A673 (cell line): ENCODE measurements at regions not wholly inside any gene's neighbourhood (a gene's known extent, or its start where the extent isn't known, plus 50 kb on each side); places are given as distances from the start of the nearest gene placed in this dataset.

Source experiments
- BruUV-seq: library from RNA; stranded (reverse); fragments of 400-500 nt; replicated peaks from 2 replicates; lab custom pipeline; 2021; lab: Mats Ljungman, UMichigan
- CTCF ChIA-PET: fragments of 300-600 bp; sonication (Branson Sonifier 250); formaldehyde crosslinking; loops from one replicate; lab custom pipeline; 2022; ENCODE audit warnings: antibody characterized with exemption; lab: Charles Lee
- POLR2A ChIA-PET: fragments of 300-600 bp; sonication (Branson Sonifier 250); formaldehyde crosslinking; loops from one replicate; lab custom pipeline; 2022; ENCODE audit warnings: antibody characterized with exemption; ENCODE audit not compliant: low non-redundant PET; lab: Charles Lee
- DNase-seq: peaks from one replicate; pipeline ENCODE4 v3.0.0-alpha.2; 2015; ENCODE audit warnings: low spot score
- H3K27ac ChIP-seq: fragments of 200-600 bp; sonication (generic); 2 replicates; pipeline ENCODE4 v1.5.1; 2016; ENCODE audit warnings: mixed run types, low read depth, mild to moderate bottlenecking, mixed read lengths, antibody characterized with exemption, low read length; ENCODE audit not compliant: poor library complexity, severe bottlenecking
- H3K27me3 ChIP-seq: fragments of 200-600 bp; sonication (generic); replicated peaks from 2 replicates; pipeline ENCODE4 v1.6.1; 2017; ENCODE audit warnings: mixed run types, low read depth, mild to moderate bottlenecking, mixed read lengths, antibody characterized with exemption, low read length; ENCODE audit not compliant: insufficient read depth, poor library complexity
- H3K36me3 ChIP-seq: fragments of 200-600 bp; sonication (generic); 2 replicates; pipeline ENCODE4 v1.6.1; 2016; ENCODE audit warnings: mixed run types, mild to moderate bottlenecking, mixed read lengths, antibody characterized with exemption, low read length; ENCODE audit not compliant: insufficient read depth, poor library complexity, severe bottlenecking
- H3K4me1 ChIP-seq: fragments of 200-600 bp; sonication (generic); 2 replicates; pipeline ENCODE4 v1.6.1; 2017; ENCODE audit warnings: mixed run types, mild to moderate bottlenecking, mixed read lengths, antibody characterized with exemption, low read length; ENCODE audit not compliant: insufficient read depth, poor library complexity, severe bottlenecking
- H3K4me3 ChIP-seq: fragments of 200-600 bp; sonication (generic); 2 replicates; pipeline ENCODE4 v1.5.1; 2016; ENCODE audit warnings: low read depth, mixed run types, mild to moderate bottlenecking, mixed read lengths, low read length; ENCODE audit not compliant: poor library complexity, severe bottlenecking
- H3K9me3 ChIP-seq: fragments of 200-600 bp; sonication (generic); 2 replicates; pipeline ENCODE4 v1.6.1; 2016; ENCODE audit warnings: mixed run types, low read depth, mild to moderate bottlenecking, mixed read lengths, antibody characterized with exemption, low read length; ENCODE audit not compliant: poor library complexity, severe bottlenecking
- EZH2 ChIP-seq: fragments of 200-600 bp; sonication (generic); IDR thresholded peaks from 2 replicates; pipeline ENCODE4 v1.6.1; 2017; ENCODE audit warnings: borderline replicate concordance, low read depth, mild to moderate bottlenecking, mixed read lengths, antibody characterized with exemption, low read length; ENCODE audit not compliant: poor library complexity, severe bottlenecking
- intact Hi-C: fragments of 100-400 bp; cut with micrococcal nuclease; formaldehyde crosslinking; loops from one replicate; pipeline ENCODE4 v1.10.0; 2022; ENCODE audit not compliant: unreplicated experiment
- TF ChIP-seq, protein P1 (sequence below): fragments of 300-800, 200-600 bp; sonication (generic); conservative IDR thresholded peaks from 2 replicates; pipeline ENCODE4 v1.5.1; 2017; ENCODE audit warnings: low read depth, mild to moderate bottlenecking, antibody characterized with exemption, low read length, moderate library complexity, mixed read lengths

DNA sequence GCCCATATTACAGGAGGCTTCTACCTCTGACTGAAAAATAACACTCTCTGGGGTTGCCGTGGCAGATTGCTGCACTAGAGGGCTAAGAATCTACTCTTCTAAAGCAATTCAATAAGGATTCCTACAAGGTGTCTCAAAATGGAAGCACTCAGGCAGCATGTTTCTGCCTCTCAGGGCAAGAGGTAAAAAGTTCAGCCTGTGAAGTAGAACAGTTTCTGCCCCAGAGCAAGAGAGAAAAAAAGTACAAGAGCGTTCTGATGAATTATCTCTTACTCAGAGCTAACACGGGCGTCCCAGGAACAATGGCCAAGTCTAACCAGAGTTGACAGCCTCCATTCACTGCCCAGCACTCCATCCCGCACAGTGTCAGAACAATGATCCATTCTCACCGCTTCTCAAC lies 71.3 kb upstream of the TES start:
- intact Hi-C loops = loop anchor here (2.0 kb wide), 1 partner anchor 34 kb away; no protein-coding TSS in a partner anchor
- no peaks in the 10 kb centered on the region for H3K9me3 ChIP-seq
- TF ChIP-seq, protein P1, sequence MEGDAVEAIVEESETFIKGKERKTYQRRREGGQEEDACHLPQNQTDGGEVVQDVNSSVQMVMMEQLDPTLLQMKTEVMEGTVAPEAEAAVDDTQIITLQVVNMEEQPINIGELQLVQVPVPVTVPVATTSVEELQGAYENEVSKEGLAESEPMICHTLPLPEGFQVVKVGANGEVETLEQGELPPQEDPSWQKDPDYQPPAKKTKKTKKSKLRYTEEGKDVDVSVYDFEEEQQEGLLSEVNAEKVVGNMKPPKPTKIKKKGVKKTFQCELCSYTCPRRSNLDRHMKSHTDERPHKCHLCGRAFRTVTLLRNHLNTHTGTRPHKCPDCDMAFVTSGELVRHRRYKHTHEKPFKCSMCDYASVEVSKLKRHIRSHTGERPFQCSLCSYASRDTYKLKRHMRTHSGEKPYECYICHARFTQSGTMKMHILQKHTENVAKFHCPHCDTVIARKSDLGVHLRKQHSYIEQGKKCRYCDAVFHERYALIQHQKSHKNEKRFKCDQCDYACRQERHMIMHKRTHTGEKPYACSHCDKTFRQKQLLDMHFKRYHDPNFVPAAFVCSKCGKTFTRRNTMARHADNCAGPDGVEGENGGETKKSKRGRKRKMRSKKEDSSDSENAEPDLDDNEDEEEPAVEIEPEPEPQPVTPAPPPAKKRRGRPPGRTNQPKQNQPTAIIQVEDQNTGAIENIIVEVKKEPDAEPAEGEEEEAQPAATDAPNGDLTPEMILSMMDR = no peak
- no peak for TF ChIP-seq EZH2
- H3K4me3 ChIP-seq = no peak overlapping the region
- no peak for DNase-seq
- POLR2A ChIA-PET = no interaction called here
- H3K4me1 ChIP-seq = peaks cover 9% of the 10 kb centered on the region
- no peaks in the 10 kb centered on the region for H3K27me3 ChIP-seq
- no peak overlapping the region for H3K27ac ChIP-seq
- H3K36me3 ChIP-seq = no peaks in the 10 kb centered on the region
- no TSS peak for BruUV-seq
- CTCF ChIA-PET = interaction anchor here (0.7 kb wide), 1 partner anchor 103 kb away, joined by 6 read pairs; no protein-coding TSS in a partner anchor

DNA sequence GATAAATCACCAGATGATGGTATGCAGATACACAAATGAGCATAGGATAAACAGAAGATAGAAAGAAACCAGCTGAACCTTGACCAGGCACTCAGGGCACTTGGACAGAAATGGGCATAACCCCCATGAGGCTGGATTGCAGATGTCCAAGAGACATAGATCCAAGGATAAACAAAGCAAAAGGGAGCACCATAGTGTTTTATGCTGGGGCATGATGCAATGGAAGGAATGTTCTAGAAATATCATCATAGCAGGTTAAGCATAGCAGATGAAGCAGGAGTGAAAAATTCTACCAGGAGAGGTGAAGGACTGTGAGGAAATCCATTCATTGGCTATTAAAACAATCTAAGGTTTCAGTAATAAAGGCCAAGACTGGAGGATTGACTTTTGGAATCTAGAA lies 70.5 kb upstream of the TES start:
- H3K4me1 ChIP-seq = peaks cover 9% of the 10 kb centered on the region
- no peaks in the 10 kb centered on the region for H3K36me3 ChIP-seq
- intact Hi-C loops = loop anchor here (2.0 kb wide), 1 partner anchor 33 kb away; no protein-coding TSS in a partner anchor
- no TSS peak for BruUV-seq
- no peak for DNase-seq
- POLR2A ChIA-PET = no interaction called here
- no peak overlapping the region for H3K4me3 ChIP-seq
- CTCF ChIA-PET = no interaction called here
- H3K9me3 ChIP-seq = no peaks in the 10 kb centered on the region
- no peak for TF ChIP-seq EZH2
- TF ChIP-seq, protein P1 = no peak
- no peak overlapping the region for H3K27ac ChIP-seq
- H3K27me3 ChIP-seq = no peaks in the 10 kb centered on the region

DNA sequence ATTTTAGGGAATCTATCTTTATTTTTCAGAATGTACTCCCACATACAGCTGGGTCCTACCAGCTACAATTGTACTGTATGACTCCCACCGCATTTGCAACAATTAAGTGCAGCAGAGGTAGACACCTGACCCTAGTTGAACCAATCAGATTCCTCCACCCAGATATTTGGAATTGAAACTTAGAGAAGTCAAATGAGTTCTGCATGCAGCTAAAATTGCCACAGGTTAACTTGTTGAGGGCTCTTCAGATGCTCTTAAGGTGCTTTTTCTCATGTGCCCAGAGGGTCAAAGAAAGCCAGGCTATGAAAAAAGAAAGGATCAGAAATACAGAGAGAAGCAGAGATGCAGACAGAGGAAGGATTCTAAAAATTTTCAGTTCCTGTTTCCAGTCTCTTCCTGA lies 68.0 kb upstream of the TES start:
- BruUV-seq = no TSS peak
- Histone ChIP-seq H3K36me3 (no peaks in the 10 kb centered on the region), H3K9me3 (no peaks in the 10 kb centered on the region), H3K4me3 (no peak overlapping the region), H3K4me1 (no peaks in the 10 kb centered on the region), H3K27ac (no peak overlapping the region), H3K27me3 (no peaks in the 10 kb centered on the region)
- intact Hi-C loops = no loop called here
- ChIA-PET CTCF (no interaction called here), POLR2A (no interaction called here)
- no peak for DNase-seq
- TF ChIP-seq, protein P1 = no peak
- no peak for TF ChIP-seq EZH2
